ENCODE measurements at regions not wholly inside any gene's neighbourhood (a gene's known extent, or its start where the extent isn't known, plus 50 kb on each side); places are given as distances from the start of the nearest gene placed in this dataset.

DNA sequence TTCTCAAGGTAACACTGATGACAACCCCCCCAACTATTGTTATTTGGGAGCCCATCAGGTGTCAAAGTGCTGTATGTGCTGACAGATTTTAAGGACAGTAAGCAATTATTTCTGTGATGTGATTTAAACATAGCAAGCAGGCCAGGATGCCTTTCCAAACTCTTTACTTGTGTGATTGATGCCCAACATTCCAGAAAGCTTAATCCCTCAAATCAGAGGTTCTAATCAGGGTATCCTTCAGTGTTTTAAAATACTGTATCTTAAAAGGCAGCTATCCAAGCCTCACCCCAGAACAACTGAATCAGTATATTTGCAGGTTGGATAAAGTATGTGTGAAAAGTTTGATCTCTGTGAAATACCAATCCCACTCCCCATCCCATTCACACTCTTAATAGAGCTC, 119.7 kb downstream of the GASK1B start:
- no peak overlapping the region for H3K4me2 ChIP-seq
- no peaks in the 10 kb centered on the region for H3K9me3 Mint-ChIP-seq
- H3K27me3 Mint-ChIP-seq (ENCODE audit: insufficient read depth, low read depth, poor library complexity): no peaks in the 10 kb centered on the region
- no peaks in the 10 kb centered on the region for H3K79me2 ChIP-seq (replicated peaks; ENCODE audit: insufficient read depth)
- DNase-seq (ENCODE audit: low spot score): no peak
- no peaks in the 10 kb centered on the region for H3K9me2 ChIP-seq (ENCODE audit: insufficient read depth)
- TF ChIP-seq EZH2phosphoT487 (IDR thresholded peaks at IDR 0.05; ENCODE audit: unreplicated experiment) (no peak), POLR2AphosphoS5 (IDR thresholded peaks at IDR 0.05; ENCODE audit: low read depth) (no peak), EZH2 (IDR thresholded peaks at IDR 0.05; ENCODE audit: low read depth, unreplicated experiment) (no peak), NANOG (IDR thresholded peaks at IDR 0.05; ENCODE audit: borderline replicate concordance) (no peak), ZNF114 (CRISPR knock-in tag; IDR thresholded peaks at IDR 0.05) (no peak), STAT1 (IDR thresholded peaks at IDR 0.05; ENCODE audit: unreplicated experiment) (no peak), ZNF331 (CRISPR knock-in tag; IDR thresholded peaks at IDR 0.05; ENCODE audit: low read depth) (no peak), JUNB (IDR thresholded peaks at IDR 0.05; ENCODE audit: unreplicated experiment) (no peak), CTCF (conservative IDR thresholded peaks at IDR 0.05; ENCODE audit: low read depth in 2 of 2) (no peak), CREB1 (CRISPR knock-in tag; IDR thresholded peaks at IDR 0.05; ENCODE audit: low read depth) (no peak)
- TF ChIP-seq, protein P1, sequence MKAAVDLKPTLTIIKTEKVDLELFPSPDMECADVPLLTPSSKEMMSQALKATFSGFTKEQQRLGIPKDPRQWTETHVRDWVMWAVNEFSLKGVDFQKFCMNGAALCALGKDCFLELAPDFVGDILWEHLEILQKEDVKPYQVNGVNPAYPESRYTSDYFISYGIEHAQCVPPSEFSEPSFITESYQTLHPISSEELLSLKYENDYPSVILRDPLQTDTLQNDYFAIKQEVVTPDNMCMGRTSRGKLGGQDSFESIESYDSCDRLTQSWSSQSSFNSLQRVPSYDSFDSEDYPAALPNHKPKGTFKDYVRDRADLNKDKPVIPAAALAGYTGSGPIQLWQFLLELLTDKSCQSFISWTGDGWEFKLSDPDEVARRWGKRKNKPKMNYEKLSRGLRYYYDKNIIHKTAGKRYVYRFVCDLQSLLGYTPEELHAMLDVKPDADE (IDR thresholded peaks at IDR 0.05): no peak
- TF ChIP-seq, protein P2, sequence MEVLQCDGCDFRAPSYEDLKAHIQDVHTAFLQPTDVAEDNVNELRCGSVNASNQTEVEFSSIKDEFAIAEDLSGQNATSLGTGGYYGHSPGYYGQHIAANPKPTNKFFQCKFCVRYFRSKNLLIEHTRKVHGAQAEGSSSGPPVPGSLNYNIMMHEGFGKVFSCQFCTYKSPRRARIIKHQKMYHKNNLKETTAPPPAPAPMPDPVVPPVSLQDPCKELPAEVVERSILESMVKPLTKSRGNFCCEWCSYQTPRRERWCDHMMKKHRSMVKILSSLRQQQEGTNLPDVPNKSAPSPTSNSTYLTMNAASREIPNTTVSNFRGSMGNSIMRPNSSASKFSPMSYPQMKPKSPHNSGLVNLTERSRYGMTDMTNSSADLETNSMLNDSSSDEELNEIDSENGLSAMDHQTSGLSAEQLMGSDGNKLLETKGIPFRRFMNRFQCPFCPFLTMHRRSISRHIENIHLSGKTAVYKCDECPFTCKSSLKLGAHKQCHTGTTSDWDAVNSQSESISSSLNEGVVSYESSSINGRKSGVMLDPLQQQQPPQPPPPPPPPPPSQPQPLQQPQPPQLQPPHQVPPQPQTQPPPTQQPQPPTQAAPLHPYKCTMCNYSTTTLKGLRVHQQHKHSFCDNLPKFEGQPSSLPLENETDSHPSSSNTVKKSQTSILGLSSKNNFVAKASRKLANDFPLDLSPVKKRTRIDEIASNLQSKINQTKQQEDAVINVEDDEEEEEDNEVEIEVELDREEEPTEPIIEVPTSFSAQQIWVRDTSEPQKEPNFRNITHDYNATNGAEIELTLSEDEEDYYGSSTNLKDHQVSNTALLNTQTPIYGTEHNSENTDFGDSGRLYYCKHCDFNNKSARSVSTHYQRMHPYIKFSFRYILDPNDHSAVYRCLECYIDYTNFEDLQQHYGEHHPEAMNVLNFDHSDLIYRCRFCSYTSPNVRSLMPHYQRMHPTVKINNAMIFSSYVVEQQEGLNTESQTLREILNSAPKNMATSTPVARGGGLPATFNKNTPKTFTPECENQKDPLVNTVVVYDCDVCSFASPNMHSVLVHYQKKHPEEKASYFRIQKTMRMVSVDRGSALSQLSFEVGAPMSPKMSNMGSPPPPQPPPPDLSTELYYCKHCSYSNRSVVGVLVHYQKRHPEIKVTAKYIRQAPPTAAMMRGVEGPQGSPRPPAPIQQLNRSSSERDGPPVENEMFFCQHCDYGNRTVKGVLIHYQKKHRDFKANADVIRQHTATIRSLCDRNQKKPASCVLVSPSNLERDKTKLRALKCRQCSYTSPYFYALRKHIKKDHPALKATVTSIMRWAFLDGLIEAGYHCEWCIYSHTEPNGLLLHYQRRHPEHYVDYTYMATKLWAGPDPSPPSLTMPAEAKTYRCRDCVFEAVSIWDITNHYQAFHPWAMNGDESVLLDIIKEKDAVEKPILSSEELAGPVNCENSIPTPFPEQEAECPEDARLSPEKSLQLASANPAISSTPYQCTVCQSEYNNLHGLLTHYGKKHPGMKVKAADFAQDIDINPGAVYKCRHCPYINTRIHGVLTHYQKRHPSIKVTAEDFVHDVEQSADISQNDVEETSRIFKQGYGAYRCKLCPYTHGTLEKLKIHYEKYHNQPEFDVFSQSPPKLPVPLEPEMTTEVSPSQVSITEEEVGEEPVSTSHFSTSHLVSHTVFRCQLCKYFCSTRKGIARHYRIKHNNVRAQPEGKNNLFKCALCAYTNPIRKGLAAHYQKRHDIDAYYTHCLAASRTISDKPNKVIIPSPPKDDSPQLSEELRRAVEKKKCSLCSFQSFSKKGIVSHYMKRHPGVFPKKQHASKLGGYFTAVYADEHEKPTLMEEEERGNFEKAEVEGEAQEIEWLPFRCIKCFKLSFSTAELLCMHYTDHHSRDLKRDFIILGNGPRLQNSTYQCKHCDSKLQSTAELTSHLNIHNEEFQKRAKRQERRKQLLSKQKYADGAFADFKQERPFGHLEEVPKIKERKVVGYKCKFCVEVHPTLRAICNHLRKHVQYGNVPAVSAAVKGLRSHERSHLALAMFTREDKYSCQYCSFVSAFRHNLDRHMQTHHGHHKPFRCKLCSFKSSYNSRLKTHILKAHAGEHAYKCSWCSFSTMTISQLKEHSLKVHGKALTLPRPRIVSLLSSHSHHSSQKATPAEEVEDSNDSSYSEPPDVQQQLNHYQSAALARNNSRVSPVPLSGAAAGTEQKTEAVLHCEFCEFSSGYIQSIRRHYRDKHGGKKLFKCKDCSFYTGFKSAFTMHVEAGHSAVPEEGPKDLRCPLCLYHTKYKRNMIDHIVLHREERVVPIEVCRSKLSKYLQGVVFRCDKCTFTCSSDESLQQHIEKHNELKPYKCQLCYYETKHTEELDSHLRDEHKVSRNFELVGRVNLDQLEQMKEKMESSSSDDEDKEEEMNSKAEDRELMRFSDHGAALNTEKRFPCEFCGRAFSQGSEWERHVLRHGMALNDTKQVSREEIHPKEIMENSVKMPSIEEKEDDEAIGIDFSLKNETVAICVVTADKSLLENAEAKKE (CRISPR knock-in tag; IDR thresholded peaks at IDR 0.05): no peak
- TF ChIP-seq, protein P3, sequence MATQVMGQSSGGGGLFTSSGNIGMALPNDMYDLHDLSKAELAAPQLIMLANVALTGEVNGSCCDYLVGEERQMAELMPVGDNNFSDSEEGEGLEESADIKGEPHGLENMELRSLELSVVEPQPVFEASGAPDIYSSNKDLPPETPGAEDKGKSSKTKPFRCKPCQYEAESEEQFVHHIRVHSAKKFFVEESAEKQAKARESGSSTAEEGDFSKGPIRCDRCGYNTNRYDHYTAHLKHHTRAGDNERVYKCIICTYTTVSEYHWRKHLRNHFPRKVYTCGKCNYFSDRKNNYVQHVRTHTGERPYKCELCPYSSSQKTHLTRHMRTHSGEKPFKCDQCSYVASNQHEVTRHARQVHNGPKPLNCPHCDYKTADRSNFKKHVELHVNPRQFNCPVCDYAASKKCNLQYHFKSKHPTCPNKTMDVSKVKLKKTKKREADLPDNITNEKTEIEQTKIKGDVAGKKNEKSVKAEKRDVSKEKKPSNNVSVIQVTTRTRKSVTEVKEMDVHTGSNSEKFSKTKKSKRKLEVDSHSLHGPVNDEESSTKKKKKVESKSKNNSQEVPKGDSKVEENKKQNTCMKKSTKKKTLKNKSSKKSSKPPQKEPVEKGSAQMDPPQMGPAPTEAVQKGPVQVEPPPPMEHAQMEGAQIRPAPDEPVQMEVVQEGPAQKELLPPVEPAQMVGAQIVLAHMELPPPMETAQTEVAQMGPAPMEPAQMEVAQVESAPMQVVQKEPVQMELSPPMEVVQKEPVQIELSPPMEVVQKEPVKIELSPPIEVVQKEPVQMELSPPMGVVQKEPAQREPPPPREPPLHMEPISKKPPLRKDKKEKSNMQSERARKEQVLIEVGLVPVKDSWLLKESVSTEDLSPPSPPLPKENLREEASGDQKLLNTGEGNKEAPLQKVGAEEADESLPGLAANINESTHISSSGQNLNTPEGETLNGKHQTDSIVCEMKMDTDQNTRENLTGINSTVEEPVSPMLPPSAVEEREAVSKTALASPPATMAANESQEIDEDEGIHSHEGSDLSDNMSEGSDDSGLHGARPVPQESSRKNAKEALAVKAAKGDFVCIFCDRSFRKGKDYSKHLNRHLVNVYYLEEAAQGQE (IDR thresholded peaks at IDR 0.05; ENCODE audit: unreplicated experiment): no peak
- no peaks in the 10 kb centered on the region for H3K27me3 ChIP-seq (ENCODE audit: insufficient read depth)
- H2AFZ ChIP-seq: no peak overlapping the region
- H3K4me1 Mint-ChIP-seq: no peaks in the 10 kb centered on the region
- H3K4me3 ChIP-seq: no peak overlapping the region
- H3K4me1 ChIP-seq (ENCODE audit: insufficient read depth): no peaks in the 10 kb centered on the region
- no peak overlapping the region for H3K4me3 Mint-ChIP-seq
- H3K27ac Mint-ChIP-seq: no peak overlapping the region
- ATAC-seq: no peak
- H3K27ac ChIP-seq (ENCODE audit: low read depth): no peak overlapping the region
- H3F3A ChIP-seq (replicated peaks; ENCODE audit: low read depth): no peaks in the 10 kb centered on the region
- H3K36me3 ChIP-seq (ENCODE audit: insufficient read depth): no peaks in the 10 kb centered on the region
- H4K20me1 ChIP-seq (replicated peaks; ENCODE audit: insufficient read depth): no peaks in the 10 kb centered on the region
- H3K36me3 Mint-ChIP-seq (ENCODE audit: low read depth): no peaks in the 10 kb centered on the region
